ENCODE measurements at regions not wholly inside any gene's neighbourhood (a gene's known extent, or its start where the extent isn't known, plus 50 kb on each side); places are given as distances from the start of the nearest gene placed in this dataset.

GRCh38 chr5:109594217-109594616 lies 95.5 kb upstream of the MAN2A1 start:
- peaks cover 10% of the 10 kb centered on the region for H3K4me1 Mint-ChIP-seq (ENCODE audit: low read depth)
- H3K27ac Mint-ChIP-seq: no peak overlapping the region
- DNase-seq: no peak
- H3K9me3 Mint-ChIP-seq: no peaks in the 10 kb centered on the region
- H3K4me3 Mint-ChIP-seq: no peak overlapping the region
- no peaks in the 10 kb centered on the region for H3K36me3 Mint-ChIP-seq (ENCODE audit: low read depth)
- no peaks in the 10 kb centered on the region for H3K27me3 Mint-ChIP-seq

GRCh38 chr5:109590799-109591198 lies 98.9 kb upstream of the MAN2A1 start:
- H3K9me3 Mint-ChIP-seq: no peaks in the 10 kb centered on the region
- no peaks in the 10 kb centered on the region for H3K27me3 Mint-ChIP-seq
- peaks cover 10% of the 10 kb centered on the region for H3K4me1 Mint-ChIP-seq (ENCODE audit: low read depth)
- H3K27ac Mint-ChIP-seq: no peak overlapping the region
- no peak overlapping the region for H3K4me3 Mint-ChIP-seq
- H3K36me3 Mint-ChIP-seq (ENCODE audit: low read depth): no peaks in the 10 kb centered on the region
- DNase-seq: no peak

GRCh38 chr5:109589986-109590385 lies 99.7 kb upstream of the MAN2A1 start:
- H3K4me3 Mint-ChIP-seq: no peak overlapping the region
- H3K27ac Mint-ChIP-seq: no peak overlapping the region
- H3K36me3 Mint-ChIP-seq (ENCODE audit: low read depth): no peaks in the 10 kb centered on the region
- H3K4me1 Mint-ChIP-seq (ENCODE audit: low read depth): peaks cover 10% of the 10 kb centered on the region
- peaks cover 3% of the 10 kb centered on the region for H3K27me3 Mint-ChIP-seq
- DNase-seq: no peak
- H3K9me3 Mint-ChIP-seq: no peaks in the 10 kb centered on the region

- Mint-ChIP-seq H3K27me3 (peaks cover 3% of the 10 kb centered on the region), H3K36me3 (ENCODE audit: low read depth) (no peaks in the 10 kb centered on the region), H3K4me1 (ENCODE audit: low read depth) (peaks cover 6% of the 10 kb centered on the region), H3K27ac (no peak overlapping the region), H3K4me3 (no peak overlapping the region), H3K9me3 (no peaks in the 10 kb centered on the region)
- DNase-seq: no peak
Observed at GRCh38 chr5:109589239-109589638, 100.5 kb upstream of the MAN2A1 start.

- no peak overlapping the region for H3K27ac Mint-ChIP-seq
- no peaks in the 10 kb centered on the region for H3K9me3 Mint-ChIP-seq
- H3K27me3 Mint-ChIP-seq: peaks cover 3% of the 10 kb centered on the region
- DNase-seq: no peak
- H3K36me3 Mint-ChIP-seq (ENCODE audit: low read depth): no peaks in the 10 kb centered on the region
- H3K4me3 Mint-ChIP-seq: no peak overlapping the region
- H3K4me1 Mint-ChIP-seq (ENCODE audit: low read depth): peaks cover 3% of the 10 kb centered on the region
Observed at GRCh38 chr5:109588281-109589035, 101.3 kb upstream of the MAN2A1 start.

GRCh38 chr5:109584986-109585599 lies 104.6 kb upstream of the MAN2A1 start:
- Mint-ChIP-seq H3K4me1 (ENCODE audit: low read depth) (peaks cover 3% of the 10 kb centered on the region), H3K27me3 (peaks cover 3% of the 10 kb centered on the region), H3K27ac (no peak overlapping the region), H3K36me3 (ENCODE audit: low read depth) (no peaks in the 10 kb centered on the region), H3K9me3 (no peaks in the 10 kb centered on the region), H3K4me3 (no peak overlapping the region)
- no peak for DNase-seq

- Mint-ChIP-seq H3K27me3 (no peaks in the 10 kb centered on the region), H3K9me3 (no peaks in the 10 kb centered on the region), H3K4me3 (no peak overlapping the region), H3K27ac (no peak overlapping the region), H3K36me3 (ENCODE audit: low read depth) (no peaks in the 10 kb centered on the region), H3K4me1 (ENCODE audit: low read depth) (no peaks in the 10 kb centered on the region)
- no peak for DNase-seq
Observed at GRCh38 chr5:109580225-109580624, 109.5 kb upstream of the MAN2A1 start.

- Mint-ChIP-seq H3K27ac (no peak overlapping the region), H3K4me3 (no peak overlapping the region), H3K36me3 (ENCODE audit: low read depth) (no peaks in the 10 kb centered on the region), H3K9me3 (no peaks in the 10 kb centered on the region), H3K4me1 (ENCODE audit: low read depth) (no peaks in the 10 kb centered on the region), H3K27me3 (no peaks in the 10 kb centered on the region)
- DNase-seq: no peak
Observed at GRCh38 chr5:109575506-109575905, 114.2 kb upstream of the MAN2A1 start.

GRCh38 chr5:109574985-109575384 lies 114.7 kb upstream of the MAN2A1 start:
- Mint-ChIP-seq H3K27ac (no peak overlapping the region), H3K4me1 (ENCODE audit: low read depth) (no peaks in the 10 kb centered on the region), H3K36me3 (ENCODE audit: low read depth) (no peaks in the 10 kb centered on the region), H3K27me3 (no peaks in the 10 kb centered on the region), H3K9me3 (no peaks in the 10 kb centered on the region), H3K4me3 (no peak overlapping the region)
- no peak for DNase-seq

- Mint-ChIP-seq H3K27ac (no peak overlapping the region), H3K4me1 (ENCODE audit: low read depth) (no peaks in the 10 kb centered on the region), H3K36me3 (ENCODE audit: low read depth) (no peaks in the 10 kb centered on the region), H3K27me3 (no peaks in the 10 kb centered on the region), H3K9me3 (no peaks in the 10 kb centered on the region), H3K4me3 (no peak overlapping the region)
- no peak for DNase-seq
Observed at GRCh38 chr5:109573766-109574165, 116.0 kb upstream of the MAN2A1 start.

GRCh38 chr5:109573256-109573655 lies 116.5 kb upstream of the MAN2A1 start:
- H3K27me3 Mint-ChIP-seq: no peaks in the 10 kb centered on the region
- no peaks in the 10 kb centered on the region for H3K9me3 Mint-ChIP-seq
- H3K4me3 Mint-ChIP-seq: no peak overlapping the region
- H3K36me3 Mint-ChIP-seq (ENCODE audit: low read depth): no peaks in the 10 kb centered on the region
- H3K27ac Mint-ChIP-seq: no peak overlapping the region
- no peaks in the 10 kb centered on the region for H3K4me1 Mint-ChIP-seq (ENCODE audit: low read depth)
- no peak for DNase-seq

GRCh38 chr5:109571785-109572184 lies 117.9 kb upstream of the MAN2A1 start:
- no peak for DNase-seq
- no peaks in the 10 kb centered on the region for H3K4me1 Mint-ChIP-seq (ENCODE audit: low read depth)
- no peak overlapping the region for H3K27ac Mint-ChIP-seq
- H3K27me3 Mint-ChIP-seq: no peaks in the 10 kb centered on the region
- H3K4me3 Mint-ChIP-seq: no peak overlapping the region
- no peaks in the 10 kb centered on the region for H3K36me3 Mint-ChIP-seq (ENCODE audit: low read depth)
- no peaks in the 10 kb centered on the region for H3K9me3 Mint-ChIP-seq

- H3K27me3 Mint-ChIP-seq: no peaks in the 10 kb centered on the region
- no peaks in the 10 kb centered on the region for H3K4me1 Mint-ChIP-seq (ENCODE audit: low read depth)
- no peak overlapping the region for H3K27ac Mint-ChIP-seq
- no peak overlapping the region for H3K4me3 Mint-ChIP-seq
- no peak for DNase-seq
- no peaks in the 10 kb centered on the region for H3K36me3 Mint-ChIP-seq (ENCODE audit: low read depth)
- no peaks in the 10 kb centered on the region for H3K9me3 Mint-ChIP-seq
Observed at GRCh38 chr5:109570362-109570874, 119.3 kb upstream of the MAN2A1 start.

- Mint-ChIP-seq H3K27ac (no peak overlapping the region), H3K9me3 (no peaks in the 10 kb centered on the region), H3K27me3 (no peaks in the 10 kb centered on the region), H3K4me1 (ENCODE audit: low read depth) (no peaks in the 10 kb centered on the region), H3K4me3 (no peak overlapping the region), H3K36me3 (ENCODE audit: low read depth) (no peaks in the 10 kb centered on the region)
- no peak for DNase-seq
Observed at GRCh38 chr5:109567374-109568044, 122.2 kb upstream of the MAN2A1 start.

- no peaks in the 10 kb centered on the region for H3K4me1 Mint-ChIP-seq (ENCODE audit: low read depth)
- no peaks in the 10 kb centered on the region for H3K9me3 Mint-ChIP-seq
- no peak overlapping the region for H3K4me3 Mint-ChIP-seq
- no peaks in the 10 kb centered on the region for H3K36me3 Mint-ChIP-seq (ENCODE audit: low read depth)
- no peaks in the 10 kb centered on the region for H3K27me3 Mint-ChIP-seq
- no peak overlapping the region for H3K27ac Mint-ChIP-seq
- DNase-seq: no peak
Observed at GRCh38 chr5:109566361-109566760, 123.4 kb upstream of the MAN2A1 start.

Measured in activated T-cell treated with anti-CD3 and anti-CD28 coated beads, Interleukin-2, amount 50 U/mL, for 24 hours (primary cell).